B cell (primary cell): ENCODE measurements at regions not wholly inside any gene's neighbourhood (a gene's known extent, or its start where the extent isn't known, plus 50 kb on each side); places are given as distances from the start of the nearest gene placed in this dataset.

Experiments
- ATAC-seq: fragments of 200-7000 bp; cut with Tn5 transposase; one replicate; pipeline ENCODE4 v1.10.0; 2021; ENCODE audit warnings: low read depth, mild to moderate bottlenecking, moderate number of reproducible peaks, moderate library complexity
- CTCF ChIA-PET: fragments of 350-600 bp; sonication (Branson Sonifier 250); formaldehyde crosslinking; loops from one replicate; lab custom pipeline; 2021; ENCODE audit warnings: antibody characterized with exemption, inconsistent platforms; lab: Charles Lee
- POLR2A ChIA-PET: fragments of 350-600 bp; sonication (Branson Sonifier 250); formaldehyde crosslinking; loops from one replicate; lab custom pipeline; 2021; ENCODE audit warnings: antibody characterized with exemption; lab: Charles Lee
- DNase-seq: peaks from one replicate; pipeline ENCODE4 v3.0.0; 2013
- H2AFZ ChIP-seq: 2 replicates; pipeline ENCODE4 v1.6.1; 2012; ENCODE audit warnings: mild to moderate bottlenecking, low read depth, low read length; ENCODE audit not compliant: insufficient read depth, poor library complexity, severe bottlenecking
- H3K27ac ChIP-seq, 2 donors: 1 replicate in 1 of 2; 2 replicates in 1 of 2; pipeline ENCODE4 v1.5.1; 2012 to 2013; ENCODE audit warnings: low read length in 2 of 2, mild to moderate bottlenecking in 2 of 2, moderate library complexity in 1 of 2
- H3K27me3 ChIP-seq, 4 experiments: fragments of 200-600 bp in 1 of 4; sonication (generic) in 1 of 4; replicated peaks in 1 of 4; 1 replicate in 2 of 4; 2 replicates in 2 of 4; pipeline versions ENCODE4 v1.6.1 to v1.7.0; 2013 to 2016; ENCODE audit warnings: low read length in 3 of 4, mild to moderate bottlenecking in 2 of 4, mixed read lengths in 1 of 4, moderate library complexity in 1 of 4; ENCODE audit not compliant: insufficient read depth in 4 of 4, control insufficient read depth in 3 of 4; ENCODE audit errors: control extremely low read depth in 1 of 4
- H3K36me3 ChIP-seq, 2 experiments: replicated peaks in 1 of 2; 1 replicate in 1 of 2; 2 replicates in 1 of 2; pipeline versions ENCODE4 v1.6.1 to v1.7.1; 2013; ENCODE audit warnings: low read length in 1 of 2; ENCODE audit not compliant: insufficient read depth in 2 of 2, control insufficient read depth in 1 of 2; ENCODE audit errors: control extremely low read depth in 1 of 2, extremely low read depth in 1 of 2
- H3K4me1 ChIP-seq, 2 donors: fragments of 200-600 bp in 1 of 2; sonication (generic) in 1 of 2; 1 replicate in 1 of 2; 2 replicates in 1 of 2; pipeline versions ENCODE4 v1.5.1 to v1.6.1; 2013 to 2017; ENCODE audit warnings: low read length in 2 of 2; ENCODE audit not compliant: control insufficient read depth in 2 of 2, insufficient read depth in 2 of 2
- H3K4me2 ChIP-seq: replicated peaks from 2 replicates; pipeline ENCODE3; 2012; ENCODE audit warnings: mild to moderate bottlenecking, low read depth, low read length; ENCODE audit not compliant: poor library complexity, severe bottlenecking
- H3K4me3 ChIP-seq, 5 experiments: fragments of 200-600 bp in 1 of 5; sonication (generic) in 1 of 5; 1 replicate in 3 of 5; 2 replicates in 2 of 5; pipeline versions ENCODE4 v1.5.1 to v1.7.0; 2011 to 2016; ENCODE audit warnings: low read length in 4 of 5, mild to moderate bottlenecking in 4 of 5, low read depth in 2 of 5, control low read depth in 1 of 5, moderate library complexity in 1 of 5; ENCODE audit not compliant: insufficient read depth in 1 of 5; ENCODE audit errors: control extremely low read depth in 1 of 5, extremely low read depth in 1 of 5
- H3K79me2 ChIP-seq: fragments of 200-600 bp; sonication (generic); one replicate; pipeline ENCODE4 v1.6.0; 2016; ENCODE audit warnings: low read length; ENCODE audit not compliant: control insufficient read depth, insufficient read depth
- H3K9ac ChIP-seq: fragments of 200-600 bp; sonication (generic); 2 replicates; pipeline ENCODE4 v1.6.1; 2017; ENCODE audit warnings: mild to moderate bottlenecking, low read length, moderate library complexity
- H3K9me3 ChIP-seq, 3 donors: one replicate each; pipeline versions ENCODE4 v1.6.1 to v1.7.1; 2013; ENCODE audit warnings: low read length in 2 of 3; ENCODE audit not compliant: control insufficient read depth in 2 of 3, insufficient read depth in 1 of 3; ENCODE audit errors: control extremely low read depth in 1 of 3
- H4K20me1 ChIP-seq: 2 replicates; pipeline ENCODE4 v1.6.0; 2012; ENCODE audit warnings: mild to moderate bottlenecking, low read length; ENCODE audit not compliant: insufficient read depth, control insufficient read depth, poor library complexity, severe bottlenecking
- H3K27ac Mint-ChIP-seq: one replicate; pipeline ENCODE4 v1.8.0; 2021; ENCODE audit warnings: mixed read lengths
- H3K27me3 Mint-ChIP-seq: one replicate; pipeline ENCODE4 v1.8.0; 2021; ENCODE audit warnings: mixed read lengths
- H3K4me1 Mint-ChIP-seq: one replicate; pipeline ENCODE4 v1.8.0; 2021; ENCODE audit warnings: mixed read lengths
- H3K4me3 Mint-ChIP-seq: one replicate; pipeline ENCODE4 v1.8.0; 2021; ENCODE audit warnings: mixed read lengths
- H3K9me3 Mint-ChIP-seq: one replicate; pipeline ENCODE4 v1.8.0; 2022; ENCODE audit warnings: mixed read lengths; ENCODE audit not compliant: insufficient read depth
- CTCF ChIP-seq: fragments of 200-600 bp; IDR thresholded peaks from one replicate; pipeline ENCODE4 v1.8.0; 2022; ENCODE audit warnings: antibody characterized with exemption, mild to moderate bottlenecking
- EZH2 ChIP-seq: IDR thresholded peaks from 2 replicates; pipeline ENCODE4 v1.6.1; 2012; ENCODE audit warnings: borderline replicate concordance, low read depth, mild to moderate bottlenecking, moderate library complexity, low read length; ENCODE audit not compliant: insufficient read depth, poor library complexity, severe bottlenecking
- WGBS: methylation state at CpG from one replicate; pipeline ENCODE4 v1.1.5; 2013; ENCODE audit warnings: missing lambda C conversion rate; ENCODE audit not compliant: insufficient coverage; 5-methylcytosine and 5-hydroxymethylcytosine counted together
- intact Hi-C: fragments of 100-400 bp; cut with micrococcal nuclease; formaldehyde crosslinking; loops from one replicate; pipeline ENCODE4 v1.10.0; 2022

GRCh38 chr20:11271920-11272594 lies 598.3 kb upstream of the JAG1 start:
- no peaks in the 10 kb centered on the region for H4K20me1 ChIP-seq
- no peak overlapping the region for H3K4me3 ChIP-seq
- H3K4me2 ChIP-seq, result no peak overlapping the region
- H3K4me1 Mint-ChIP-seq, result no peaks in the 10 kb centered on the region
- peaks cover 0 to 4% (median 0%) of the 10 kb centered on the region in 3 donors for H3K9me3 ChIP-seq
- TF ChIP-seq CTCF, result no peak
- TF ChIP-seq EZH2, result no peak
- intact Hi-C loops, result no loop called here
- H3K4me1 ChIP-seq, result no peaks in the 10 kb centered on the region
- 97% methylated on average over 12 of the region's 18 CpGs for WGBS
- no peaks in the 10 kb centered on the region for H3K27me3 ChIP-seq
- CTCF ChIA-PET, result no interaction called here
- no peaks in the 10 kb centered on the region for H3K27me3 Mint-ChIP-seq
- DNase-seq, result no peak
- H2AFZ ChIP-seq, result no peak overlapping the region
- POLR2A ChIA-PET, result no interaction called here
- H3K4me3 Mint-ChIP-seq, result no peak overlapping the region
- no peaks in the 10 kb centered on the region for H3K79me2 ChIP-seq
- no peak overlapping the region for H3K27ac ChIP-seq
- no peaks in the 10 kb centered on the region for H3K9me3 Mint-ChIP-seq
- no peak overlapping the region for H3K27ac Mint-ChIP-seq
- H3K9ac ChIP-seq, result no peak overlapping the region
- H3K36me3 ChIP-seq, result no peaks in the 10 kb centered on the region
- no peak for ATAC-seq

GRCh38 chr20:11274141-11274594 lies 600.4 kb upstream of the JAG1 start:
- Mint-ChIP-seq H3K27ac (no peak overlapping the region), H3K4me3 (no peak overlapping the region), H3K27me3 (no peaks in the 10 kb centered on the region), H3K9me3 (no peaks in the 10 kb centered on the region), H3K4me1 (no peaks in the 10 kb centered on the region)
- no peak overlapping the region for H3K9ac ChIP-seq
- H3K27ac ChIP-seq, result no peak overlapping the region
- no peaks in the 10 kb centered on the region for H3K27me3 ChIP-seq
- DNase-seq (no peak), ATAC-seq (no peak)
- intact Hi-C loops, result no loop called here
- CTCF ChIA-PET, result no interaction called here
- no peaks in the 10 kb centered on the region for H3K36me3 ChIP-seq
- H3K4me3 ChIP-seq, result no peak overlapping the region
- H3K9me3 ChIP-seq, result peaks cover 0 to 6% (median 0%) of the 10 kb centered on the region in 3 donors
- H2AFZ ChIP-seq, result no peak overlapping the region
- no peaks in the 10 kb centered on the region for H4K20me1 ChIP-seq
- POLR2A ChIA-PET, result no interaction called here
- H3K4me2 ChIP-seq, result no peak overlapping the region
- WGBS, result no CpG with 5 or more reads among the region's 6 CpGs
- H3K4me1 ChIP-seq, result no peaks in the 10 kb centered on the region
- no peaks in the 10 kb centered on the region for H3K79me2 ChIP-seq
- TF ChIP-seq EZH2 (no peak), CTCF (no peak)
